Osteoblast (primary cell): ENCODE measurements at regions not wholly inside any gene's neighbourhood (a gene's known extent, or its start where the extent isn't known, plus 50 kb on each side); places are given as distances from the start of the nearest gene placed in this dataset.

Source experiments
- DNase-seq: peaks from one replicate; pipeline ENCODE4 v3.0.0; 2011; ENCODE audit warnings: low spot score, mixed read lengths; ENCODE audit not compliant: insufficient read length; ENCODE audit errors: missing footprints
- H2AFZ ChIP-seq: 2 replicates; pipeline ENCODE4 v1.6.0; 2011; ENCODE audit warnings: mild to moderate bottlenecking, low read length
- H3K27ac ChIP-seq: 2 replicates; pipeline ENCODE4 v1.5.1; 2011; ENCODE audit warnings: mild to moderate bottlenecking, low read depth, low read length, moderate library complexity
- H3K27me3 ChIP-seq: 2 replicates; pipeline ENCODE4 v1.6.0; 2012; ENCODE audit warnings: mild to moderate bottlenecking, control low read depth, inconsistent platforms, low read length, moderate library complexity; ENCODE audit not compliant: insufficient read depth
- H3K36me3 ChIP-seq: 2 replicates; pipeline ENCODE4 v1.5.1; 2011; ENCODE audit warnings: mild to moderate bottlenecking, low read length, control low read depth, moderate library complexity; ENCODE audit not compliant: insufficient read depth
- H3K4me1 ChIP-seq: 2 replicates; pipeline ENCODE4 v1.5.1; 2011; ENCODE audit warnings: mild to moderate bottlenecking, low read length, control low read depth, moderate library complexity; ENCODE audit not compliant: insufficient read depth
- H3K4me2 ChIP-seq: 2 replicates; pipeline ENCODE4 v1.6.0; 2011; ENCODE audit warnings: mild to moderate bottlenecking, low read length; ENCODE audit not compliant: insufficient read depth
- H3K4me3 ChIP-seq: fragments of 200-600 bp; sonication (generic); 3 replicates; pipeline ENCODE4 v1.5.1; 2012; ENCODE audit warnings: mild to moderate bottlenecking, low read length, inconsistent platforms; ENCODE audit not compliant: insufficient read depth
- H3K79me2 ChIP-seq: 2 replicates; pipeline ENCODE4 v1.6.0; 2012; ENCODE audit warnings: mild to moderate bottlenecking, low read length, control low read depth, inconsistent platforms; ENCODE audit not compliant: insufficient read depth
- H3K9me3 ChIP-seq: 2 replicates; pipeline ENCODE4 v1.5.1; 2011; ENCODE audit warnings: low read depth, low read length, control low read depth
- H4K20me1 ChIP-seq: 2 replicates; pipeline ENCODE4 v1.6.0; 2012; ENCODE audit warnings: mild to moderate bottlenecking, low read length, control low read depth; ENCODE audit not compliant: insufficient read depth
- TF ChIP-seq, protein P1 (sequence below): IDR thresholded peaks from 2 replicates; pipeline ENCODE4 v1.5.1; 2011; ENCODE audit warnings: mild to moderate bottlenecking, low read depth, low read length, moderate library complexity; ENCODE audit errors: extremely low read depth

DNA sequence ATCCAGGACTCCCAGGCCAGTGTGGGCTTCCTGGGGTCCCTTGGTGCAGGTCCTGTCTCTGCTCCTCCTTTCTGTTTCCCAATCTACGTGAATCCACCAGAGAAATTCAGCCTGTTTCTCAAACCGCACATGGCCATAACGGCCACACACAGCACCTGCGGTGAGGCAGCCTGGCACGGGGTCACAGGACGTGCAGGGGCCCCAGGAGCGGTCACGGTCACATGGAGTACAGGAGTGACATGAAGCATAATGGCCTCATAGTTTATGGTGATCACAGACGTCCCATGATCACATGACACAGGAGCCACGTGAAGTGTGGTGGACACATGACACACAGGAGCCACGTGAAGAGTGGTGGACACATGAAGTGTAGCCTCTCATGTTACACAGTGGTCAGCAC, 248.5 kb upstream of the IRX4 start:
- Histone ChIP-seq H3K4me2 (no peak overlapping the region), H3K4me1 (no peaks in the 10 kb centered on the region), H3K79me2 (no peaks in the 10 kb centered on the region), H3K36me3 (no peaks in the 10 kb centered on the region), H3K4me3 (no peak overlapping the region), H2AFZ (no peak overlapping the region), H4K20me1 (no peaks in the 10 kb centered on the region), H3K9me3 (no peaks in the 10 kb centered on the region), H3K27ac (no peak overlapping the region), H3K27me3 (no peaks in the 10 kb centered on the region)
- TF ChIP-seq, protein P1, sequence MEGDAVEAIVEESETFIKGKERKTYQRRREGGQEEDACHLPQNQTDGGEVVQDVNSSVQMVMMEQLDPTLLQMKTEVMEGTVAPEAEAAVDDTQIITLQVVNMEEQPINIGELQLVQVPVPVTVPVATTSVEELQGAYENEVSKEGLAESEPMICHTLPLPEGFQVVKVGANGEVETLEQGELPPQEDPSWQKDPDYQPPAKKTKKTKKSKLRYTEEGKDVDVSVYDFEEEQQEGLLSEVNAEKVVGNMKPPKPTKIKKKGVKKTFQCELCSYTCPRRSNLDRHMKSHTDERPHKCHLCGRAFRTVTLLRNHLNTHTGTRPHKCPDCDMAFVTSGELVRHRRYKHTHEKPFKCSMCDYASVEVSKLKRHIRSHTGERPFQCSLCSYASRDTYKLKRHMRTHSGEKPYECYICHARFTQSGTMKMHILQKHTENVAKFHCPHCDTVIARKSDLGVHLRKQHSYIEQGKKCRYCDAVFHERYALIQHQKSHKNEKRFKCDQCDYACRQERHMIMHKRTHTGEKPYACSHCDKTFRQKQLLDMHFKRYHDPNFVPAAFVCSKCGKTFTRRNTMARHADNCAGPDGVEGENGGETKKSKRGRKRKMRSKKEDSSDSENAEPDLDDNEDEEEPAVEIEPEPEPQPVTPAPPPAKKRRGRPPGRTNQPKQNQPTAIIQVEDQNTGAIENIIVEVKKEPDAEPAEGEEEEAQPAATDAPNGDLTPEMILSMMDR, result no peak
- DNase-seq, result no peak

DNA sequence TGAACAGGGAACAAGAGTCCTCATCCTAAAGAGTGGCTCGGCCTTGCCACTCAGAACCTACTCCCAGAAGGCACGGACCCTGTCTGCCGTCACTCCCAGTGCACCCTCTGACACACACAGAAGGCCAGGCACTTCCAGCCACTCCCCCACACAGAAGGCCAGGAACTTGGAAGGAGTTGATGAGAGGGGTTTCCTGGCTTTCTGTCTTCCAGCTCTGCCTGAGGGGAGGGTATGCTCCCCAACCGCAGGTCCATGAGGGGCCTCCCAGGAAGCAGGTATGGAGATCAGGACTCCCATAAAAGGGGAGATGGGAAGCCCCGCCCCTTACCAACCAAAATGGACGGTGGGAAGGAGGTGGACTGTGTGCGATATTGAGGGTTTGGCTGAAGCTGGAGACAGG, 247.6 kb upstream of the IRX4 start:
- Histone ChIP-seq H3K4me3 (no peak overlapping the region), H3K79me2 (no peaks in the 10 kb centered on the region), H2AFZ (no peak overlapping the region), H3K4me1 (no peaks in the 10 kb centered on the region), H3K27me3 (no peaks in the 10 kb centered on the region), H4K20me1 (no peaks in the 10 kb centered on the region), H3K27ac (no peak overlapping the region), H3K9me3 (no peaks in the 10 kb centered on the region), H3K36me3 (no peaks in the 10 kb centered on the region), H3K4me2 (no peak overlapping the region)
- TF ChIP-seq, protein P1, result no peak
- no peak for DNase-seq

DNA sequence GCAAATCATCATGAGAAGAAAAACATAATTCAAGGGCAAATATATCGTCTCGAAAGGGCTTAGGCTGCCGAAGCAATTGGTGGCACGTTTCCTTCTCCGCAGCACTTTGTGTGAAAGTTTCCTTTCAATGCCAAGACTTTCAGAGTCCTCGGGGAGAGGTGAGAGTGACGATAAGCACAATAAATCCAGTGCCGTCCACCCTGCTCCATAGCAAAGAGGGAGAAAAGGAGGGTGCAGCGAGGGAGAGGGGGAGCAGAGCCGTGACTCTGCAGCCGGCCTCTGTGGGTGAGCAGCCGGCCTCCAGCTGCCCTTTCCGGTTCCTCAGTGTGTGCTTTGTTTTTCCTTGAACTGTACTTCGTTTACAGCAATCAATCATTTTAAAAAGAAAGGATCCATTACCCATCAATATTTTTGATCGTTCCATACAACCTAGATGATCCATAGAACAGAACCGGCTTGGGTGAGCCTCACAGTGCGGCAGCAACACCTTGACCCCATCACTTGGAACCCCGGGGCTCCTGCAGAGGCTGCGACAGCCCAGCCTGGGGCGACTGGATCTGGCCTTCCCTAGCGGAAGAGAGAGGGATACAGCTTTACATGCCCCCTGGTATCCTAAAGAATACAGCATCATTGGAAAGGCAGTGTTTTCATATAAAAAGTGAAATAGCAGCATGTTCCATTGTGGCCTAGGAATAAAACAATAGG, 247.0 kb upstream of the IRX4 start:
- Histone ChIP-seq H2AFZ (no peak overlapping the region), H3K27ac (no peak overlapping the region), H3K4me3 (no peak overlapping the region), H4K20me1 (no peaks in the 10 kb centered on the region), H3K36me3 (no peaks in the 10 kb centered on the region), H3K79me2 (no peaks in the 10 kb centered on the region), H3K27me3 (no peaks in the 10 kb centered on the region), H3K4me2 (no peak overlapping the region), H3K4me1 (no peaks in the 10 kb centered on the region), H3K9me3 (no peaks in the 10 kb centered on the region)
- DNase-seq, result no peak
- TF ChIP-seq, protein P1, result no peak

DNA sequence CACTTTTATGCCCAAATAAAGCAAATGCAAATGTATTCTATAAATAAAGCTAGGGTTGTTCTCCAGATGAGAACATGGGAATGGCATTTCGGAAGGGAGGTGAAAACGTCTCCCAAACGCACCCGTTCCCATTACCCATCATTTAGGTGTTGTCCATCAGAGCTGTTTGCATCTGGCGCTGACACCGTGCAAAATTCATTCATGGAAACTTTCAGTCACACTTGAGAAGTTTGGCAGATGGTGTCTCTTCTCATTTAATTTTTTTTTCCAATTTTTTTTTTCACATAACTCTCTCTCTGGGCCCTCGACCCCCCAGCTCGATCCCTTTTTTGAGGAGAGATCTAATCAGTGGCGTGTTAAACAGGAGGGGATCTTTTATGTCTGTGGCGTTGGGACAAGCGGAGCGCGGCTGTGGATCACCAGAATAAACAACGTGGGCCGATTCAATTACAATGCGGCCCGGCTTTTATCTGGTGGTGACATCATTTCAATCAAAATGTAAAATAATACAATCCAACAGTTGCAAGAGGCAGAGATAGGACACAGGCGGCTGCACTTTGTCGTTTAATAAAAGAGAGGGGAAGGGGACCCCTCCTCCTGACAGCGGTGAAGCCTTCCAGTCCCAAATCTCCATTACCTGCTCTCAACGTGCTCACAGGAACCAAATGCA, 246.1 kb upstream of the IRX4 start:
- H3K9me3 ChIP-seq, result no peaks in the 10 kb centered on the region
- TF ChIP-seq, protein P1, result no peak

More for the DNA sequence above, 246.1 kb upstream of the IRX4 start:
- H3K4me1 ChIP-seq, result no peaks in the 10 kb centered on the region
- no peak overlapping the region for H3K4me2 ChIP-seq
- H3K36me3 ChIP-seq, result no peaks in the 10 kb centered on the region
- H3K4me3 ChIP-seq, result no peak overlapping the region
- H4K20me1 ChIP-seq, result no peaks in the 10 kb centered on the region
- DNase-seq, result no peak
- H3K27ac ChIP-seq, result no peak overlapping the region
- no peaks in the 10 kb centered on the region for H3K79me2 ChIP-seq
- H2AFZ ChIP-seq, result no peak overlapping the region
- no peaks in the 10 kb centered on the region for H3K27me3 ChIP-seq
